ENCODE measurements at regions not wholly inside any gene's neighbourhood (a gene's known extent, or its start where the extent isn't known, plus 50 kb on each side); places are given as distances from the start of the nearest gene placed in this dataset.

GRCh38 chr6:125636671-125637070 is 112.8 kb upstream of the HEY2 start:
- TF ChIP-seq CTCF (IDR thresholded peaks at IDR 0.05; ENCODE audit: low read length) = no peak
- TF ChIP-seq EZH2 (IDR thresholded peaks at IDR 0.05; ENCODE audit: borderline replicate concordance, low read length) = no peak

Measured in OCI-LY1 (cell line).